ENCODE measurements at regions not wholly inside any gene's neighbourhood (a gene's known extent, or its start where the extent isn't known, plus 50 kb on each side); places are given as distances from the start of the nearest gene placed in this dataset.

DNA sequence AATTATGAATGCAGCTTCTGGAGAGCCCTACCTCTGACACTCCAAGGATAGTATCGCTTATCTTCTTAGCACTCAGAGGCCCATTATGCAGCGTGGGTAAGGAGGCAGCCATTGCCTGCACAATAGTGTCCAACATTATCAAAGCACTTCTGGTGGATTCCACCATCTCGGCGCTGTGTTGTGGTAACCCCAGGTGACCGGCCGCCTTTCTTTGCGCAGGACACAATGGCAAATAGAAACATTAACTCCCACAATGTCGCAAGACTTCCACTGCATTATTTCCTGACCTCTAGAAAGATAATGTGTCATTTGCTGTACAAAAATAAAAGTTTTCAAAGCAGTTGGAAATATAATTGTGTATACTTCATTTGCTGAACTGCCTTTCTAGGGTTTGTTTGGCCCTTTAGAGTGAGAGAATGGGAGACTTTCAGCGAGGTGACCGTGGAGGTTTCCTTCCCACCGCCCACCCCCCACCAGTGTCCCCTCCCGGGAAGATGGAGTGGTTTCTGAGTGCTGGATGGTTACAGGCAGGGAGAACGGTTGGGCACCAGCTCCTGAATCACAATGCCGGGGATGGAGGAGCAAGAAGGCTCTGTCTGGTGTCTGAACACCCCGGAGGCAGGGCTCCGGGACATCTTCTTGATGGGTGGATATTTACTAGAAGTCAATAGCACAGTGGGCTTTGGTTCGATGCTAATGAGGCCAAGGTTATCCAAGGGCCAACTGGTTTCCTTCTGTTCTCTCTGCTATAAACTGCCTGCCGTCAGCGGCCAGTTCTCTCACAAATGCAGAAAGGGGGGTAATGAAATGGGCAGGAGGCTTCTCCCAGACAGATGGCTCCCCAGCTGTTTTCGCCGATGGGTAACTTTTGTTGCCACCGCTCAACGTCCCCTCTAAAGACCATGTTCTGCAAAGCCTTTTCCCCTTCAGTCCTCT is 215.4 kb upstream of the PROX1 start:
- TF ChIP-seq, protein P1, sequence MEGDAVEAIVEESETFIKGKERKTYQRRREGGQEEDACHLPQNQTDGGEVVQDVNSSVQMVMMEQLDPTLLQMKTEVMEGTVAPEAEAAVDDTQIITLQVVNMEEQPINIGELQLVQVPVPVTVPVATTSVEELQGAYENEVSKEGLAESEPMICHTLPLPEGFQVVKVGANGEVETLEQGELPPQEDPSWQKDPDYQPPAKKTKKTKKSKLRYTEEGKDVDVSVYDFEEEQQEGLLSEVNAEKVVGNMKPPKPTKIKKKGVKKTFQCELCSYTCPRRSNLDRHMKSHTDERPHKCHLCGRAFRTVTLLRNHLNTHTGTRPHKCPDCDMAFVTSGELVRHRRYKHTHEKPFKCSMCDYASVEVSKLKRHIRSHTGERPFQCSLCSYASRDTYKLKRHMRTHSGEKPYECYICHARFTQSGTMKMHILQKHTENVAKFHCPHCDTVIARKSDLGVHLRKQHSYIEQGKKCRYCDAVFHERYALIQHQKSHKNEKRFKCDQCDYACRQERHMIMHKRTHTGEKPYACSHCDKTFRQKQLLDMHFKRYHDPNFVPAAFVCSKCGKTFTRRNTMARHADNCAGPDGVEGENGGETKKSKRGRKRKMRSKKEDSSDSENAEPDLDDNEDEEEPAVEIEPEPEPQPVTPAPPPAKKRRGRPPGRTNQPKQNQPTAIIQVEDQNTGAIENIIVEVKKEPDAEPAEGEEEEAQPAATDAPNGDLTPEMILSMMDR (IDR thresholded peaks at IDR 0.05; ENCODE audit: extremely low read depth, insufficient read depth, missing control alignments): no peak
- in situ Hi-C loops (cut with MboI; ENCODE audit: low pct_unique_long_range_greater_than_20kb, low sequenced_read_pairs, unreplicated experiment): no loop called here

DNA sequence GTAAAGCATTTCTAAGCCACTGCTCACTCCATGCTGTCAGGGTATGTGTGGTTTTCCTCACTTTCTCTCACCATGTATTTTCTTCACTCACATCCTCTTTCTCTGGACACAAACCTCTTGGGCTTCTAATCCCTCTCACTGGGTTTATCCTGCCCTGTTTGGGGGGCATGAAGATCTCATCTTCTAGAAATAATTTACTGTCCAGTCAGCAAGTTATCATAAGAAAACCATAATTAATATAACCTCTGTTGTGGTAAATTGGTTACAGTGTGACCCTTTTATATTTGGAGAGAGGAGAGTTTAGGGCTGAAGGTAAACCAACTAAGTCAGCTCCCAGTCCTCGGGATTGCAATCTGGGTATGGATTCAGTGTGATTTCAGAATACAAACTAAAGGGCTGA is 213.8 kb upstream of the PROX1 start:
- DNase-seq (ENCODE audit: low spot score): no peak
- in situ Hi-C loops (cut with MboI; ENCODE audit: low pct_unique_long_range_greater_than_20kb, low sequenced_read_pairs, unreplicated experiment): no loop called here
- TF ChIP-seq, protein P1 (IDR thresholded peaks at IDR 0.05; ENCODE audit: extremely low read depth, insufficient read depth, missing control alignments): no peak

More for the DNA sequence above, 215.4 kb upstream of the PROX1 start:
- DNase-seq (ENCODE audit: low spot score): no peak

DNA sequence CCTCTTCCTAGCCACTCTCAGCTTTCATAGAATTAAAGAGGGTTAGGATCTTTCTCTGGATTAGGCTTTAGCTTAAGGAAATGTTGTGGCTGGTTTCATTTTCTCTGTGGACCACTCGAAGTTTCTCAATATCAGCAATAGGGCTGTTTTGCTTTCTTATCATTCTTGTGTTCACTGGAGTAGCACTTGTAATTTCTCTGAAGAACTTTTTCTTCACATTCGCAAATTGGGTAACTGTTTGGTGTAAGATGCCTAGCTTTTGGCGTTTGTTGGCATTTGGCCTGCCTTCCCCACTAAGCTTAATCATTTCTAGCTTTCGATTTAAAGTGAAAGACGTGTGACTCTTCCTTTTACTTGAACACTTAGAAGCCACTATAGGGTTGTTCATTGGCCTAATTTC is 210.8 kb upstream of the PROX1 start:
- TF ChIP-seq, protein P1 (IDR thresholded peaks at IDR 0.05; ENCODE audit: extremely low read depth, insufficient read depth, missing control alignments): no peak
- no peak for DNase-seq (ENCODE audit: low spot score)
- in situ Hi-C loops (cut with MboI; ENCODE audit: low pct_unique_long_range_greater_than_20kb, low sequenced_read_pairs, unreplicated experiment): no loop called here

GRCh38 chr1:213779228-213779627 is 208.5 kb upstream of the PROX1 start:
- no peak for DNase-seq (ENCODE audit: low spot score)
- TF ChIP-seq, protein P1 (IDR thresholded peaks at IDR 0.05; ENCODE audit: extremely low read depth, insufficient read depth, missing control alignments): no peak
- in situ Hi-C loops (cut with MboI; ENCODE audit: low pct_unique_long_range_greater_than_20kb, low sequenced_read_pairs, unreplicated experiment): no loop called here

GRCh38 chr1:213782941-213783672 is 204.7 kb upstream of the PROX1 start:
- no peak for DNase-seq (ENCODE audit: low spot score)
- in situ Hi-C loops (cut with MboI; ENCODE audit: low pct_unique_long_range_greater_than_20kb, low sequenced_read_pairs, unreplicated experiment): no loop called here
- TF ChIP-seq, protein P1 (IDR thresholded peaks at IDR 0.05; ENCODE audit: extremely low read depth, insufficient read depth, missing control alignments): no peak

DNA sequence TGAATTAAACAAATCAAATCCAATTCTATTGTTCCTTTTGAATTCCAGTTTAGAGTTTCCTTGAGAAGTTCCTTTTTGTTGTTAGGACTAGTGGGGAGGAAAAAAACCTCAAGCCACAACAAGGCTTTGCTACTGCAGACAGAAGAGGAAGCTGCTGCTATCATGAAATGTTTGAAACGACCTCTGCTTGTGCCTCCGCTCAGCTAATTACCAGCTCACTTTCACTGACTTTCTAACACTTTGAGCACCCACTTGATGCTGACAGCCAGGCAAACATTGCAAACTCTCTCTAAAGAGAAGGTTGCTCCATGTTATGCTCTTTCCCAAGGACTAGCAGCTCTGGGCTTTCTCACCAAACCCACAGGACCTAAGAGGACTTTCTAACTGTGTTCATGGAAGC is 203.9 kb upstream of the PROX1 start:
- no peak for DNase-seq (ENCODE audit: low spot score)
- in situ Hi-C loops (cut with MboI; ENCODE audit: low pct_unique_long_range_greater_than_20kb, low sequenced_read_pairs, unreplicated experiment): no loop called here
- TF ChIP-seq, protein P1 (IDR thresholded peaks at IDR 0.05; ENCODE audit: extremely low read depth, insufficient read depth, missing control alignments): no peak
